ENCODE measurements at regions not wholly inside any gene's neighbourhood (a gene's known extent, or its start where the extent isn't known, plus 50 kb on each side); places are given as distances from the start of the nearest gene placed in this dataset.

DNA sequence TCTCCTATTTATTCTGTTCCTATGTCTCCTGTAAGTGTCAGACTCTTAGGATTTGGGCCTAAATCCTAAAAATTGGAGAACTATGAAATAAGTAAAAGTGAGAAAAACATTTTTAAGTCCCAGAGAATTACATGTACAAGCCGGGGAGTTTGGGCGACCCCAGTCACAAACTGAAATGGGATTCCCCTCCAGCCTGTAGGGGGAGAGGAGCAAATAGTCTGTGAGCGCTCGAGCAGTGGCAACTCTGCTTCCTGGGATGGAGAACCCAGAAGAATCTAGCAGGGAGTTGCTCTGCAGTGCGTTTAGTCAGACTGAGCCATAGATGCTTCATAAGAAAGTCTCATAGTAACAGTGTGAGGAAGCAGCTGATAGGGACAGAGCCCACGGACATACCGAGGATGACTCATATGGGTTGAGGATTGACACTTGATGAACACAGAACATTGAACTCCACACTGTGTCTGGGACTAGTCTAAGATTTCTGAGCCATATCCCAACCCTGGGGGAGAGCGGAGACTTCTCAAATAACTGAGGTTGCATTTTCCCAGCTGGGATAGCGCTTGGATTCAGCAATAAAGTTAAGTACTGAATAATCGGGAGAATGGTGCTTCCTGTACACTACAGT lies 437.2 kb downstream of the BCKDHB start:
- H3K4me3 ChIP-seq = no peak overlapping the region
- peaks cover 0 to 9% (median 4%) of the 10 kb centered on the region in 4 donors for H3K4me1 ChIP-seq
- WGBS = 92% methylated on average over 10 of the region's 10 CpGs
- intact Hi-C loops (cut with DNase I) = no loop called here
- H3K9me3 ChIP-seq = no peaks in the 10 kb centered on the region
- H3K27ac ChIP-seq (replicated peaks in 1 of 4) = no peak overlapping the region
- DNase-seq (ENCODE audit: extremely low spot score) = no peak
- no peaks in the 10 kb centered on the region for H3K36me3 ChIP-seq
- TF ChIP-seq EP300 (IDR thresholded peaks at IDR 0.05) (no peak), CTCF (IDR thresholded peaks at IDR 0.05) (no peak), POLR2AphosphoS5 (IDR thresholded peaks at IDR 0.05) (no peak), POLR2A (IDR thresholded peaks at IDR 0.05; ENCODE audit: low read depth) (no peak)
- no peaks in the 10 kb centered on the region for H3K27me3 ChIP-seq

- 89% methylated on average over 1 of the region's 1 CpG for WGBS
- no peak for DNase-seq (ENCODE audit: extremely low spot score)
- Histone ChIP-seq H3K36me3 (no peaks in the 10 kb centered on the region), H3K27ac (replicated peaks in 1 of 4) (no peak overlapping the region), H3K4me3 (no peak overlapping the region), H3K9me3 (no peaks in the 10 kb centered on the region), H3K27me3 (no peaks in the 10 kb centered on the region), H3K4me1 (peaks cover 0 to 6% (median 2%) of the 10 kb centered on the region in 4 donors)
- intact Hi-C loops (cut with DNase I) = no loop called here
- TF ChIP-seq POLR2AphosphoS5 (IDR thresholded peaks at IDR 0.05) (no peak), EP300 (IDR thresholded peaks at IDR 0.05) (no peak), CTCF (IDR thresholded peaks at IDR 0.05) (no peak), POLR2A (IDR thresholded peaks at IDR 0.05; ENCODE audit: low read depth) (no peak)
Observed at GRCh38 chr6:80543151-80543550, 436.7 kb downstream of the BCKDHB start.

DNA sequence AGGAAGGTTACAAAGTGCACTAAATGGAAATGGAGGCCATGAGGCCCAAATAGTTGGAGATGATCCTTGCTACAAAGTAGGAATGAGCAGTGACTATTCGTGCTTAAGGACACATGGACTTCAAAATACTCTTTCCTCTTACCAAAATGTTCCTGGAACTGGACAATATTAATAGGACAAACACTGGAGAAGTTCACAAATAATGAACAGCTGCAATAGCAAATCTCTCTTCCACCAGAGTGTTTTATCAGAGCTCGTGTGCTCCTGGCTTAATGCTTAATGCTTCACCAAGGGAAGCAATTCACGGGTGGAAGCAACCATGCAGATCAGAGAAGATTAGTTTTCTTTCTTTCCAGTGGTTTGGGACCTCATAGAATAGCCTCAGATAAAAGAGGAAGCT lies 435.4 kb downstream of the BCKDHB start:
- Histone ChIP-seq H3K27ac (replicated peaks in 1 of 4) (no peak overlapping the region), H3K4me1 (peaks cover 0 to 5% (median 2%) of the 10 kb centered on the region in 4 donors), H3K4me3 (no peak overlapping the region), H3K36me3 (no peaks in the 10 kb centered on the region), H3K9me3 (no peaks in the 10 kb centered on the region), H3K27me3 (no peaks in the 10 kb centered on the region)
- TF ChIP-seq CTCF (IDR thresholded peaks at IDR 0.05) (no peak), EP300 (IDR thresholded peaks at IDR 0.05) (no peak), POLR2A (IDR thresholded peaks at IDR 0.05; ENCODE audit: low read depth) (no peak), POLR2AphosphoS5 (IDR thresholded peaks at IDR 0.05) (no peak)
- DNase-seq (ENCODE audit: extremely low spot score) = no peak
- WGBS = 74% methylated on average over 3 of the region's 3 CpGs
- intact Hi-C loops (cut with DNase I) = no loop called here

DNA sequence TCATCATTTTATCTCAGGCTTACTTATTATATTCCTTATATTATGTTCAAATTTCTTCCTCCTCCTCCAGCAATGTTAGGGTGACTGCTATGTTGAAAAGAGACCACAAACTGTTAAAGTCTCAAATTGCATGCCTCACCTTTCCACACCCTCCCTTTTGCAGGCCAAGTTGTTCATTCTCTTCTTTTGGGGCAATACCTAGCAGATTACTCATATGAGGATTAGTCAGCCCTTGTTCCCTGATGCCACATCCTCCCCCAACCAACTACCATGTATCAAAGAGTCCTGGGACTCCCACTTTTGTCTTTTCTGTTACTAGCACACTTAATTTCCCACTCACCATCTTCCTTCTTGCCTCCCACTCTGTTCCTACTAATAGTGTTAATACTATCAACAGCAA lies 434.7 kb downstream of the BCKDHB start:
- Histone ChIP-seq H3K27ac (replicated peaks in 1 of 4) (no peak overlapping the region), H3K4me1 (peaks cover 0 to 5% (median 2%) of the 10 kb centered on the region in 4 donors), H3K4me3 (no peak overlapping the region), H3K27me3 (no peaks in the 10 kb centered on the region), H3K36me3 (no peaks in the 10 kb centered on the region), H3K9me3 (peaks cover 0 to under 1% (median 0%) of the 10 kb centered on the region in 4 donors)
- intact Hi-C loops (cut with DNase I) = no loop called here
- TF ChIP-seq EP300 (IDR thresholded peaks at IDR 0.05) = no peak
- TF ChIP-seq POLR2A (IDR thresholded peaks at IDR 0.05; ENCODE audit: low read depth) = no peak
- no peak for TF ChIP-seq POLR2AphosphoS5 (IDR thresholded peaks at IDR 0.05)
- TF ChIP-seq CTCF (IDR thresholded peaks at IDR 0.05) = no peak
- no peak for DNase-seq (ENCODE audit: extremely low spot score)

GRCh38 chr6:80540700-80541099 lies 434.2 kb downstream of the BCKDHB start:
- Histone ChIP-seq H3K4me1 (peaks cover 0 to 5% (median 2%) of the 10 kb centered on the region in 4 donors), H3K27me3 (no peaks in the 10 kb centered on the region), H3K4me3 (no peak overlapping the region), H3K9me3 (peaks cover 0 to 6% (median 2%) of the 10 kb centered on the region in 4 donors), H3K36me3 (no peaks in the 10 kb centered on the region), H3K27ac (replicated peaks in 1 of 4) (no peak overlapping the region)
- WGBS = 85% methylated on average over 1 of the region's 1 CpG
- DNase-seq (ENCODE audit: extremely low spot score) = no peak
- intact Hi-C loops (cut with DNase I) = no loop called here
- TF ChIP-seq POLR2AphosphoS5 (IDR thresholded peaks at IDR 0.05) (no peak), POLR2A (IDR thresholded peaks at IDR 0.05; ENCODE audit: low read depth) (no peak), EP300 (IDR thresholded peaks at IDR 0.05) (no peak), CTCF (IDR thresholded peaks at IDR 0.05) (no peak)

Measured in esophagus muscularis mucosa (tissue), 4 donors.